ENCODE measurements at regions not wholly inside any gene's neighbourhood (a gene's known extent, or its start where the extent isn't known, plus 50 kb on each side); places are given as distances from the start of the nearest gene placed in this dataset.

- TF ChIP-seq BACH2 (CRISPR knock-in tag; IDR thresholded peaks at IDR 0.05; ENCODE audit: borderline replicate concordance) (no peak), TCF4 (CRISPR knock-in tag; IDR thresholded peaks at IDR 0.05; ENCODE audit: borderline replicate concordance) (no peak), ZC3H10 (CRISPR knock-in tag; IDR thresholded peaks at IDR 0.05) (no peak), CSRNP3 (CRISPR knock-in tag; IDR thresholded peaks at IDR 0.05) (no peak), ZNF565 (CRISPR knock-in tag; conservative IDR thresholded peaks at IDR 0.05; ENCODE audit: low read depth) (no peak), OSR1 (CRISPR knock-in tag; IDR thresholded peaks at IDR 0.05) (no peak), ISL1 (CRISPR knock-in tag; IDR thresholded peaks at IDR 0.05) (no peak), ESRRG (CRISPR knock-in tag; IDR thresholded peaks at IDR 0.05) (no peak), ZFP3 (CRISPR knock-in tag; IDR thresholded peaks at IDR 0.05) (no peak), PPARA (CRISPR knock-in tag; IDR thresholded peaks at IDR 0.05; ENCODE audit: borderline replicate concordance) (no peak), TOX (CRISPR knock-in tag; IDR thresholded peaks at IDR 0.05; ENCODE audit: borderline replicate concordance) (no peak), TSHZ2 (CRISPR knock-in tag; IDR thresholded peaks at IDR 0.05) (no peak), GLIS3 (CRISPR knock-in tag; IDR thresholded peaks at IDR 0.05) (no peak), ZFP30 (CRISPR knock-in tag; IDR thresholded peaks at IDR 0.05) (no peak)
- no peak for ATAC-seq
Measured at GRCh38 chr15:98504998-98505397, 143.3 kb upstream of the IGF1R start.

- TF ChIP-seq PPARA (CRISPR knock-in tag; IDR thresholded peaks at IDR 0.05; ENCODE audit: borderline replicate concordance) (no peak), ESRRG (CRISPR knock-in tag; IDR thresholded peaks at IDR 0.05) (no peak), GLIS3 (CRISPR knock-in tag; IDR thresholded peaks at IDR 0.05) (no peak), RARB (CRISPR knock-in tag; IDR thresholded peaks at IDR 0.05) (no peak), CREB5 (CRISPR knock-in tag; IDR thresholded peaks at IDR 0.05; ENCODE audit: low read depth) (no peak), CSRNP3 (CRISPR knock-in tag; IDR thresholded peaks at IDR 0.05) (no peak), TSHZ2 (CRISPR knock-in tag; IDR thresholded peaks at IDR 0.05) (no peak), ZNF8 (CRISPR knock-in tag; IDR thresholded peaks at IDR 0.05) (no peak), ISL1 (CRISPR knock-in tag; IDR thresholded peaks at IDR 0.05) (no peak), TCF4 (CRISPR knock-in tag; IDR thresholded peaks at IDR 0.05; ENCODE audit: borderline replicate concordance) (no peak), ARNTL (CRISPR knock-in tag; IDR thresholded peaks at IDR 0.05; ENCODE audit: borderline replicate concordance, low read depth) (no peak), SNAI2 (CRISPR knock-in tag; IDR thresholded peaks at IDR 0.05) (no peak), ZNF70 (CRISPR knock-in tag; IDR thresholded peaks at IDR 0.05) (no peak), BACH2 (CRISPR knock-in tag; IDR thresholded peaks at IDR 0.05; ENCODE audit: borderline replicate concordance) (no peak), ZNF565 (CRISPR knock-in tag; conservative IDR thresholded peaks at IDR 0.05; ENCODE audit: low read depth) (no peak), TOX (CRISPR knock-in tag; IDR thresholded peaks at IDR 0.05; ENCODE audit: borderline replicate concordance) (no peak), OSR1 (CRISPR knock-in tag; IDR thresholded peaks at IDR 0.05) (no peak), POU6F1 (CRISPR knock-in tag; IDR thresholded peaks at IDR 0.05; ENCODE audit: borderline replicate concordance, low read depth) (no peak)
- no peak for ATAC-seq
Measured at GRCh38 chr15:98505611-98506031, 142.7 kb upstream of the IGF1R start.
